Heart right ventricle (tissue), 16 donors: ENCODE measurements at regions not wholly inside any gene's neighbourhood (a gene's known extent, or its start where the extent isn't known, plus 50 kb on each side); places are given as distances from the start of the nearest gene placed in this dataset.

ENCODE experiments used
- ATAC-seq, 8 donors: fragments of 200-7000 bp; cut with Tn5 transposase; one replicate each; pipeline ENCODE4 v1.9.1; 2020; ENCODE audit warnings: mild to moderate bottlenecking in 8 of 8, moderate library complexity in 8 of 8, moderate number of reproducible peaks in 1 of 8
- DNase-seq, 2 donors: peaks; one replicate each; pipeline ENCODE4 v3.0.0-alpha.2; 2020
- H3K27ac ChIP-seq, 10 donors: fragments of 200-600 bp; sonication (generic) in 2 of 10; one replicate each; pipeline versions ENCODE4 v1.5.0 to v1.8.0; 2020 to 2022; ENCODE audit warnings: mild to moderate bottlenecking in 3 of 10
- H3K27me3 ChIP-seq, 7 donors: fragments of 200-600 bp; one replicate each; pipeline ENCODE4 v1.8.0; 2021 to 2022; ENCODE audit warnings: mild to moderate bottlenecking in 2 of 7
- H3K36me3 ChIP-seq, 9 donors: fragments of 200-600 bp; sonication (generic) in 1 of 9; one replicate each; pipeline versions ENCODE4 v1.5.0 to v1.8.0; 2020 to 2022; ENCODE audit warnings: mild to moderate bottlenecking in 2 of 9
- H3K4me1 ChIP-seq, 9 donors: fragments of 200-600 bp; sonication (generic) in 1 of 9; one replicate each; pipeline versions ENCODE4 v1.5.0 to v1.8.0; 2020 to 2022; ENCODE audit warnings: mild to moderate bottlenecking in 4 of 9
- H3K4me3 ChIP-seq, 10 donors: fragments of 200-600 bp; sonication (generic) in 2 of 10; one replicate each; pipeline versions ENCODE4 v1.5.0 to v1.8.0; 2020 to 2022; ENCODE audit warnings: mild to moderate bottlenecking in 7 of 10, moderate library complexity in 2 of 10
- H3K9me3 ChIP-seq, 11 donors: fragments of 200-600 bp in 10 of 11; sonication (generic) in 2 of 11; one replicate each; pipeline versions ENCODE4 v1.5.0 to v1.8.0; 2013 to 2022; ENCODE audit warnings: mild to moderate bottlenecking in 2 of 11, control low read depth in 1 of 11, moderate library complexity in 1 of 11
- WGBS, 2 donors: extraction: QIAGEN DNeasy Blood & Tissue Kit; methylation state at CpG; one replicate each; pipeline ENCODE4 v1.1.7; 2013; ENCODE audit warnings: inconsistent platforms in 1 of 2; 5-methylcytosine and 5-hydroxymethylcytosine counted together
- intact Hi-C, 10 donors: fragments of 100-400 bp; cut with DNase I; formaldehyde crosslinking; loops; one replicate each; pipeline versions ENCODE4 v1.11.1 to v1.14.2; 2022
- TF ChIP-seq, protein P1 (sequence below), 9 donors: fragments of 200-600 bp; sonication (generic) in 2 of 9; IDR thresholded peaks; one replicate each; pipeline versions ENCODE4 v1.5.0 to v1.8.0; 2021 to 2022; ENCODE audit warnings: antibody characterized with exemption in 9 of 9, mild to moderate bottlenecking in 5 of 9, moderate library complexity in 1 of 9
- donor health status: Arrhythmogenic right ventricular cardiomyopathy.
- donor health status: ischemic (EF 13 %, LVEDD 7.1; RV severe dilation, severe dysfunction).
- donor health status: healthy with polysubstance abuse.
- donor health status: DM: no; HTN: yes; CAD: no.
- donor health status: DM: no; HTN: no; CAD: no.
- donor health status: ischemic (EF 25% LVEDD 6.9; RV normal size, moderate dysfunction).
- donor health status: ischemic (EF 25% LVEDD 5.7; RV mildly dilated, moderate dysfunction).
- donor health status: healthy.
- donor health status: DM: yes; HTN: yes; CAD: no.
- donor health status: Ischemic cardiomyopathy.
- donor health status: ischemic (EF 35%, LVEDD 5.7; RV mildly dilated, moderate dysfunction).
- donor health status: nonischemic (EF 11% LVEDD 7.7; RV severe dilation, severe dysfunction).
- donor health status: DM: yes; HTN: yes; CAD: no.
- donor health status: PGD.
- donor health status: ischemic (EF 29% LVEDD 5.4; RV normal size, mild dysfunction).
- donor health status: nonischemic (EF 23%, LVEDD 6.1; RV moderate dilation, normal function).

DNA sequence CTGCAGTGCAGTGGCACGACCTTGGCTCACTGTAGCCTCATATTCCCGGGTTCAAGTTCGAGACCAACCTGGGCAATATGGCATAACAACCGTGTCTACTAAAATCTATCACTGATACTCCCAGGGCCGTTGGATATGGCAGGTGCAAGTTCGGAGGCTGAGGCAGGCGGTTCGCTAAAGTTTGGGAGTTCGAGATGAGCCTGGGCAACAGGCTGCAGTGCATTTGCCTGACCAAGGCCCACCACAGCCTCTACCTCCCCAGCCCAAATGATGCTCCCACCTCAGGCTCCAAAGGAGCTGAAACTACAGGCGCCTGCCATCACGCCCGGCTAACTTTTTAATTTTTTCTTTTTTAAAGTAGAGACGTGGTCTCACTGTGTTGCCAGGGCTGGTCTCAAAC lies 177.1 kb upstream of the ALG10B start:
- H3K4me1 ChIP-seq, result peaks cover 0 to 11% (median 7%) of the 10 kb centered on the region in 9 donors
- no peak overlapping the region for H3K4me3 ChIP-seq
- H3K27ac ChIP-seq, result no peak overlapping the region
- DNase-seq (no peak), ATAC-seq (no peak)
- TF ChIP-seq, protein P1, sequence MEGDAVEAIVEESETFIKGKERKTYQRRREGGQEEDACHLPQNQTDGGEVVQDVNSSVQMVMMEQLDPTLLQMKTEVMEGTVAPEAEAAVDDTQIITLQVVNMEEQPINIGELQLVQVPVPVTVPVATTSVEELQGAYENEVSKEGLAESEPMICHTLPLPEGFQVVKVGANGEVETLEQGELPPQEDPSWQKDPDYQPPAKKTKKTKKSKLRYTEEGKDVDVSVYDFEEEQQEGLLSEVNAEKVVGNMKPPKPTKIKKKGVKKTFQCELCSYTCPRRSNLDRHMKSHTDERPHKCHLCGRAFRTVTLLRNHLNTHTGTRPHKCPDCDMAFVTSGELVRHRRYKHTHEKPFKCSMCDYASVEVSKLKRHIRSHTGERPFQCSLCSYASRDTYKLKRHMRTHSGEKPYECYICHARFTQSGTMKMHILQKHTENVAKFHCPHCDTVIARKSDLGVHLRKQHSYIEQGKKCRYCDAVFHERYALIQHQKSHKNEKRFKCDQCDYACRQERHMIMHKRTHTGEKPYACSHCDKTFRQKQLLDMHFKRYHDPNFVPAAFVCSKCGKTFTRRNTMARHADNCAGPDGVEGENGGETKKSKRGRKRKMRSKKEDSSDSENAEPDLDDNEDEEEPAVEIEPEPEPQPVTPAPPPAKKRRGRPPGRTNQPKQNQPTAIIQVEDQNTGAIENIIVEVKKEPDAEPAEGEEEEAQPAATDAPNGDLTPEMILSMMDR (IDR thresholded peaks at IDR 0.05), result no peak
- intact Hi-C loops, result loop anchor here in 6 of 10 donors (2.0 to 10.0 kb wide), 5 partner anchors 173 to 965 kb away; partner anchors contain the start of gene ALG10B (in 2 of the 6)
- H3K9me3 ChIP-seq, result no peaks in the 10 kb centered on the region
- H3K36me3 ChIP-seq, result no peaks in the 10 kb centered on the region
- peaks cover 0 to 26% (median 19%) of the 10 kb centered on the region in 7 donors for H3K27me3 ChIP-seq
- WGBS, 2 donors, result 83% methylated on average over 13 of the region's 13 CpGs

DNA sequence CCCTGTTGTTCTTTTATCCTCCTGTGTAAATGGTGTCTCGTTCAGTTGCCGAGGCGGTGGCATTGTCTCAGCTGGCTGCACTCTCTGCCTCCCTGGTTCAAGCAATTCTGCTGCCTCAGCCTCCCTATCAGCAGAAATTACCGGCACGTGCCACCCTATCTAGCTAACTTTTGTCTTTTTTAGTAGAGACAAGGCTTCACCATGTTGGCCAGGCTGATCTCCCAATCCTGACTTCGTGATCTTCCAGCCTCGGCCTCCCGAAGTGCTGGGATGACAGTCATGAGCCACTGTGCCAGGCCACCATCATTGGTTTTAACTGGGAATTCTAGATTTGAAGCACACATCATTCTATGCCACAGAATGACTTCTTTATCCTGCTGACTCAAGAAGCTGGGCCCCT lies 175.3 kb upstream of the ALG10B start:
- Histone ChIP-seq H3K27me3 (peaks cover 0 to 17% (median 14%) of the 10 kb centered on the region in 7 donors), H3K4me1 (peaks cover 0 to 11% (median 7%) of the 10 kb centered on the region in 9 donors), H3K9me3 (peaks cover 0 to 6% (median 0%) of the 10 kb centered on the region in 11 donors), H3K27ac (no peak overlapping the region), H3K36me3 (no peaks in the 10 kb centered on the region), H3K4me3 (no peak overlapping the region)
- DNase-seq, result no peak
- intact Hi-C loops, result loop anchor here in 3 of 10 donors (5.0 kb wide), 1 partner anchor 171 kb away; no protein-coding TSS in a partner anchor
- TF ChIP-seq, protein P1 (IDR thresholded peaks at IDR 0.05), result no peak
- 84 to 87% methylated on average over 8 of the region's 8 CpGs for WGBS, 2 donors
- ATAC-seq, result no peak

DNA sequence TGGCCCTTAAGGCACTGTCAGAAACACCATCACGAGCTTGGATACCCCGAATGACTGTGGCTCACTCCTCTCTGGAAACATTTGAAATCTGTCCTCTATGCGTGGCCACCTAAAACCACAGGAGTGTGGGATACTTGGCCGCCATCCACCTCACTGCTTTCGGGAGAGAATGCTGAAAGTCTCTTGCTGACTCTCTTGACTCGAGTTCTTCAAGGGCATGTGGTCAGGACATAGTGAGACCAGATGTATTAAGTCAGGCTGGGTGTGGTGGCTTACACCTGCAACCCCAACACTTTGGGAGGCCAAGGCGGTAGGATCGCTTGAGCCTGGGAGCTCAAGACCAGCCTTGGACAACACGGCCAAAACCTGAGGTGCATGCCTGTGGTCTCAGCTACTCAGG lies 174.7 kb upstream of the ALG10B start:
- no peak overlapping the region for H3K4me3 ChIP-seq
- WGBS, 2 donors, result 79 to 80% methylated on average over 9 of the region's 9 CpGs
- intact Hi-C loops, result loop anchor here in 3 of 10 donors (5.0 kb wide), 1 partner anchor 170 kb away; no protein-coding TSS in a partner anchor
- TF ChIP-seq, protein P1 (IDR thresholded peaks at IDR 0.05), result no peak
- peaks cover 0 to 17% (median 14%) of the 10 kb centered on the region in 7 donors for H3K27me3 ChIP-seq
- H3K4me1 ChIP-seq, result peaks cover 0 to 11% (median 7%) of the 10 kb centered on the region in 9 donors
- no peak overlapping the region for H3K27ac ChIP-seq
- peaks cover 0 to 12% (median 0%) of the 10 kb centered on the region in 11 donors for H3K9me3 ChIP-seq
- DNase-seq, result no peak
- H3K36me3 ChIP-seq, result no peaks in the 10 kb centered on the region
- no peak for ATAC-seq

DNA sequence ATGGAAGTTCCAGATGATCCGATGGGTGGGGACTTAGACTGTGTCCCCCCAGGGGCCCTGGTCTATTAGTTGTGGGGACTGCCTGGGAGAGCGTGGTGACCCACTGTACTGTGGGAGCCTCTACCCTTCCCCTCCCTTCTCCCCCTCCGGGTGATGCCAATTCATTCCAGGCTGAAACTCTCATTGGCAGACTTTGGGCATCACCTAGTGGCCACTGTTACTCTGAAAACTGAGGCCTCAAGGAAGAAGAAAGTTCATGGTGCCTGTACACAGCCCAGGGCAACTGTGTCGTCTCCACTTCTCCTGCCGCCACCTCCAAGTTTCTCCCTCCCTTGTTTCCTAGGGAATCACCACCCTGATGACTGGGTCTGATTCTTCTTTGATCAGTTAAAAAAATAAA lies 173.6 kb upstream of the ALG10B start:
- intact Hi-C loops, result loop anchor here in 3 of 10 donors (5.0 kb wide), 1 partner anchor 169 kb away; no protein-coding TSS in a partner anchor
- DNase-seq, result no peak
- Histone ChIP-seq H3K9me3 (peaks cover 0 to 22% (median 3%) of the 10 kb centered on the region in 11 donors), H3K36me3 (no peaks in the 10 kb centered on the region), H3K27ac (no peak overlapping the region), H3K4me1 (peaks cover 0 to 10% (median 6%) of the 10 kb centered on the region in 9 donors), H3K27me3 (peaks cover 0 to 7% (median 6%) of the 10 kb centered on the region in 7 donors), H3K4me3 (no peak overlapping the region)
- no peak for ATAC-seq
- TF ChIP-seq, protein P1 (IDR thresholded peaks at IDR 0.05), result no peak
- WGBS, 2 donors, result 78 to 85% methylated on average over 5 of the region's 5 CpGs
